ENCODE measurements at regions not wholly inside any gene's neighbourhood (a gene's known extent, or its start where the extent isn't known, plus 50 kb on each side); places are given as distances from the start of the nearest gene placed in this dataset.

GRCh38 chr2:8455236-8456150 is 226.4 kb upstream of the ID2 start:
- DNase-seq = peak; percentile 14

DNA sequence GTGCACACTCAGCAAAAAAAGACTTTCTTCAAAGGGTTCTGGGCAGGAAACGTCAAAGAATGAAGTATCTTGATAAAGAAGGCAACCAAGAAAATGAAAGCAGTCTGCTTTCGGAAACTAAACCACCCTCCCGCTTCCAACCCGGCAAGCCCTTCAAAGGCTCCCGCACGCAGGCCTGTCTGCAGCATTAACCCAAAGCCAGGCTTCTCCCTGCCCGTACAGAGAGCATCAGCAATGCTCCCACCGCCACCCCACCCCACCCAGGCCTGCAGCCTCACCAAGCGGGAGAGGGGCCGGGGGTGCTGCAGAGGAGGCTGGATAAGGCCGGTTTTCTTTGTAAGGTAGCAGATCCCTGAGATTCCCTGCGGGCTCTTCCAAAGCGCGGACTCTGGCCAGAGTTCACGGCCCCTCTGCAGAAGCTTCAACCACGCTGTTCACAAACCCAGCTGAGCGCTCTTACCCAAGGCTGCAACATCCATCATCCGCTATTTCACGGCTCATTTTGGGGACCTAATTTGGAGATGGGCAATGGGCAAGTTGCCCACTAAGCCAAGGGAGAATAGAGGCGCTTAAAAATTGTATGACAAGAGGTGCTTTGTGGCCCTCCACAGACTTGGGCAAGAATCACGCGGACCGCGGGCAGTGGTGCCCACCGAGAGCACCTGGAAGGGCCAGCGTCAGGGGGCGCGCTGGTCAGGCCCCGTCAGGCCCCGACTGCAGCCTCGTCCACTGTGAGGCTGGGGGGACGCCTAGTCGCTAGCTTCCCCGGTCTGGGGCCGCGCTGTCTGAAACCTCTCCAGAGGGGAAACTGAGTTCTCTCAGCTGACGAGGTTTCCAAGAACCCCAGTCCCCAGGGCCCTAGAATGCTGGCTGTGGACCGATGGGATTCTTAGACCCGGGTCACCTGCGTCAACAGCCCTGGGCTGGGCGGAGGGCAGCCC is 225.4 kb upstream of the ID2 start:
- peak; percentile 23 for DNase-seq

DNA sequence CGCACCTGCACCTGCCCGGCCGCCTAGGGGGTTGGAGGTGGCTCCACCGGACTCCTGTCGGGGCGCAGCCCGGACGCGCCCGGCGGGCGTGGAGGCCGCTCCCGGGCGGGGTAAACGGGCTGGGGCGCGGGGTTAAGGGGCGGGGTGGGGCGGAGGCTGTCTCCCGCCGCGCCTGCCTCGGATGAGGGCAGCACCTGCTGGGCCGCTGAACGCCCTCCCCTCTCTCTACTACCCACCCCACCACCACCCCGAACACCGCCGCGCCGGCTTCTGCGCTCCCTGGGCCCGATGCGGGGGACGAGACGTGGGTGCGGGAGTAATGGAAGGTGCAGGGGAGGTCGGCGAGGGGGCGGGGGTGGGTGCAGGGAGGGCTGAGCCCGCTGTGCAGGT is 224.8 kb upstream of the ID2 start:
- no peak for DNase-seq

GRCh38 chr2:8457699-8458502 is 224.0 kb upstream of the ID2 start:
- no peak for DNase-seq

DNA sequence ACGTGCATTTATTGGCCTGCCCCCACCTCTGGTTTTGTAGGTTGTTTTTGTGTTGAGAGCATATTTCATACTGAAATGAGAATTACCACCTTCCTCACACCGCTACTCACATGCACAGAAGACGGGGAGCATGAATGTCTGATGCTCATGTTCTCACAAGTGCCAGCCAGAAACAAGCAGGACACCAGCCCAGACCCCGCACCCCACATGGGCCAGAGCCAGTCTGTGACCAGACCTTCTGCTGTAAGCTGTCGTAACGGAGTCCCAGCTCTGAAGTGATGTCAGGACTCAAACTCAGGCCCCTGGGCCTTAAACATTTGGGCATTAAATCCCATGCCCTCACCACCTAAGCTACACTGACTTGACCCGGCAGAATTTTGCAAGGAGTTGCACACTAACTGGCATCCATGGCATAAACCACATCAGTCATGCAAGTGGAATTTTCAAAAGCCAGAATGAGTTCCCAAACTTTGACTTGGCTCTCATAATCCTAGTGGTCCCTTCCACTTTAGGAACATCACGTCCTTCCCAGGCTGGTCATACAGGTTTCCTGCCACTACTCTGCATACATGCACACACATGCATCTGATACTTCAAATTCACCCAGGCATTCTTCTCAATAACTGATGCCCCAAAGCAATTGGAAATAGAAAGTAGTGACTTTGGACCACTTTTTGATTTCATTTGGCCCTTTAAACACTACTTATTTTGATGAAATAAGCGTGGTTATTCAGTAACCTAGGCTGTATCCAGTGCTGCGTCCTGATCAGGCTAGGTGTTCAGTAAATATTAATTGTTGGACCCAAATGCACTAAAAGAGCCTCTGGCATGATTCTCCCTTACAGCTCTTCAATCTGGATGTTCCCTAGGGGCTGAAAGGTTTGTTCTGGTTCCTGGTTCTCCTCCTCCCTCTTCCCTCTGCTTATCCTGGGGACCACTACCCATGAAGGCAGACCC is 223.1 kb upstream of the ID2 start:
- no peak for DNase-seq

GRCh38 chr2:8459474-8459873 is 222.4 kb upstream of the ID2 start:
- DNase-seq = no peak

DNA sequence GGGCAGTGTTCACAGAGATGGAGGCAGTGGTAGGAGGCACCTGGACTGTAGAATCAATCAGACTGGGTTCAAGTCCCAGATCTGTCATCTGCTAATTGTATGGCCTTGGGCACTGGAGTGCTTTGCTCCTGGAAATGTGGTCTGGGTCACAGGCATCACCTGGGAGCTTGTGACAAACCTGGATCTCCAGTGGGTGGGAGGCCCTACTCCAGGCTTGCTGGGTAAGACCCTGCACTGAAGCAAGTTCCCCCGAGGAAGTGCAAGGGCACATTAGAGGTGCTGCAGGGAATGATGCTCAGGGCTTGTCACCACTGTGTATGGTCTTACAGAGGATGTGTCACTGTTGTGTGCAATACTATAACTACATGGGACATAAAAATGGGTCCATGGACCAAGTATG is 220.5 kb upstream of the ID2 start:
- DNase-seq = no peak

DNA sequence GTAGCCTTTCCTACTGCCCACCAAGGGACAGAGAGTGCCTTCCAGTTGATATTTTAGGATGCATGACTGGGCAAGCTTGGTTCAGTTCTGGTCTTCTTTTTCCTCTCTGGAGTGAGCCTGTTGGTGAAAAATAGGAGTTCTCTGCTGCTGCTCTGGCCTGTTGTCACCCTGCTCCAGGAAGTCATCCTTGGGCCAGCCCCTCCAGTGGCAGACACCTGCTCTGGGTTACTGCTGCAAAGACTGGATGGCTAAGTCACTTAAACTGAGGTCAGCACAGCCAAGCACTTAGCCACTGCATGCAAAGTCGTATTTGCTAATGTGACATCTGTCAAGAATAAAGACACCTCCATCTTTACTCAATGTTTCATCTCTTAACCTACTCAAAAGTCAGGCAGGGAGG is 219.6 kb upstream of the ID2 start:
- DNase-seq = no peak

DNA sequence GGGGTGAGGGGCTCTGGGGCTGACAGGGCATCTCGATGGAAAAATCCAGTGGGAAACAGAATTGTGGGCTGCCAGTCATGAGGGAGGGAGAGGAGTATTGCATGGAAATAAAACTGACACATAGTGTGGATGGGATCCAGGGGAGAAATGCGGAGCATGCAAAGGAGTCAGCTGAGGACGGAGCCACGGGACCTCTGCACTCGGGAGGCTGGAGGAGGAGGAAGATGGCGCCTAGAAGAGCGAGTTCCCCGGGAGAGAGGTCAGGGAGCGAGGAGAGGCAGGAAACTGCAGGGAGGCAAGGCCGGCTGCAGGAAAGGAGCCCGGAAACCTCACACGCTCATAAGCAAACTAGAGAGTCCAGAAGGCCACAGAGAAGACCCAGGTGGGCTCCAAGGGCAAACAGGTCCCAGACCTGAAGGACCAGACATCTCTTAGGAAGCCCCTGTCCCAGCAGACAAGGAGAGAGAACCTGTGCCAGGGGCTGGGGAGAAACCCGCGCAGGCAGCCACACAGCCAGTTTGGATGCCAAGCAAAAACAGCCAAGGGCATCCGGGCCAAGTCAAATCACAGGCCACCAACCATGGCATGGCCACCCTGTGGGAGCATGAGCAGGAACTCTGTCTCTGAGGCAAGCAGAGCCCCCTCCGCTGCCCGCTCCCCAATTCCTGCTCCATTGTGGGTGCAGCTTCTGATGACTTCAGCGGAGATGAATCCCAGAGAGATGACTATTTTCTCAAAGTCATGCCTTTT is 218.8 kb upstream of the ID2 start:
- no peak for DNase-seq

GRCh38 chr2:8465560-8465959 is 216.3 kb upstream of the ID2 start:
- DNase-seq = no peak

DNA sequence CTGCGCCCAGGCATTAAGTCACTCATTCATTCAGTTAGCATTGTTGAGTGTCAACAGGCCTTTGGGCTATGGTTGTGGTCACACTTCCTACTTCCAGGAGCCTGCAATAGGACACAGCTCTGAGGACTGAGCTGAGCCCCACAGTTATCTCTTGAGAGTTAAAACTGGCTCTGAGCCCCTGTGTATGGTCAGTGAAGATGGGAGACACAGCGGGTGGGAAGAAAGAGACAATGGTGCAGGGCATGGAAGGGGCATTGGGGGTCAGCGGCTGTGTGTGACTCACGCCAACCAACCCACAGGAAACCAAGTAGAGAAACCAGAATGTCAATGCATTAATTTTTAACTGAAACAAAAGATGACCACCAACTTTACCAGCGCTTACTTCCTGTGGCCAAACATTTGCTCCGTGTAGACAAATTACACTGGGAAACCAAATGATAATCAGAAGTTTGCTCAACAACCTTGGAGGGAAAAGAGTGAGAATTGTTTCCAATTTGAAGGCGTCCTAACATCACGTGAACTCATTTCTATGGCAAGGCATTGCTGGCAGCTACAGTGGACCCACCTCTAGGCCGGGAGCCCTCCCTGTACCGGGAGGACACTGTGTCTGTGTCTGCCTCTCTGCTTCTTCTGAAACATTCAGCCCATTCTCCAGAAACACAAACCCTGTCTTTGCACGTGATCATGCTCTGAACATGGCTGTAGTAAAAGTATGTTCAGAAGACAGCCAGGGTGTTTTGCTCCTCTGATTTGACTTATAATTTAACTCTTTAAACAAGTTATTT is 212.0 kb upstream of the ID2 start:
- no peak for DNase-seq

GRCh38 chr2:8472545-8473323 is 209.1 kb upstream of the ID2 start:
- no peak for DNase-seq

- DNase-seq = peak; percentile 17
Observed at GRCh38 chr2:8475349-8476031, 206.4 kb upstream of the ID2 start.

GRCh38 chr2:8477552-8478470 is 204.0 kb upstream of the ID2 start:
- DNase-seq = peak; percentile 25

- no peak for DNase-seq
Observed at GRCh38 chr2:8478471-8478793, 203.4 kb upstream of the ID2 start.

DNA sequence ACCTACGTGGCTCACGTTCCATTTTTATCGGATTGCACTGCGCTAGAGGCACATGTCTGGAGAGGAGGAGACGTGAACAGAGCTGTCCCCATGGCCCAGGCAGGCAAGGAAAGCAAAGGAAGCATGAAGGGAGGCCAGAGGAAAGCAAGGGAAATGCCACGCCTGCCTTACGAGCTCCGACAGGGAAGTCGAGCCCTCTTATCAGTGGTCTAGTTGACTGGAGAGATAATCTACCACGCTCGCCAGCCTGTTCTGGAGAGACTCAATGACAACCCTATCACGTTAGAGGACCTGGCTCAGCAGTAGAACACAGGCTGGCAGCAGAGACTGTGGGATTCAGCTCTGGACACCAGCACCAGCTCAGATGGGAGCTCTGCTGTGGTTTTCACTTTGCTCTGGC is 202.6 kb upstream of the ID2 start:
- no peak for DNase-seq

DNA sequence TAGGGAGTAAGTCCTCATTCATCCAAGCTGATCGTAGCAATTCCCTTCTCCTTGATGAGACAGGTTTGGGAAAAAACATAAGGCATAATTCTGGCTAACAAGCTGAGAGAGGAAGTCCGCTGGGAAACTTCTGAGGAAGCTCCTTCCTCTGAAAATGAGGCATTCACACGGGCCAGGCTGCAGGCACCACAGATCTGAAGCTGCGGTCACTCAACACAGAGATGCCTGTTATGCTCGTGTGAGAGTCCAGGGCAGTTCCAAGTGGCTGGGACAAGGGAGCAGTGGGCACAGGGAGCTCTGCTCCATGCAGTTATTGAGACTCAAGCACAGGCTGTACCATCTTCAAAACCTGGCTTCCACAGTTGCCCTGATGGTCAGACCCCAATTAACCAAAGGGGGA is 200.9 kb upstream of the ID2 start:
- no peak for DNase-seq

All from CD4-positive, alpha-beta T cell treated with Interferon gamma for 1 hour (primary cell).